Mucosa of rectum (tissue), 2 donors: ENCODE measurements at regions not wholly inside any gene's neighbourhood (a gene's known extent, or its start where the extent isn't known, plus 50 kb on each side); places are given as distances from the start of the nearest gene placed in this dataset.
"Not testable (repeated sequence)": the region's sequence is repeated elsewhere in the genome, so short reads cannot be mapped to it uniquely, and the experiment has no call there.

Experiments
- H3K27ac ChIP-seq, 2 donors: one replicate each; pipeline ENCODE4 v1.7.0; 2013; ENCODE audit warnings: inconsistent platforms in 2 of 2, low read depth in 2 of 2, low read length in 2 of 2
- H3K27me3 ChIP-seq, 2 donors: one replicate each; pipeline ENCODE4 v1.7.0; 2013; ENCODE audit warnings: low read length in 2 of 2; ENCODE audit not compliant: control insufficient read depth in 2 of 2, insufficient read depth in 2 of 2
- H3K36me3 ChIP-seq, 2 donors: one replicate each; pipeline ENCODE4 v1.7.0; 2013; ENCODE audit warnings: low read length in 2 of 2; ENCODE audit not compliant: control insufficient read depth in 2 of 2, insufficient read depth in 2 of 2
- H3K4me1 ChIP-seq, 2 donors: one replicate each; pipeline ENCODE4 v1.7.0; 2013; ENCODE audit warnings: low read length in 2 of 2, mild to moderate bottlenecking in 1 of 2; ENCODE audit not compliant: control insufficient read depth in 2 of 2, insufficient read depth in 2 of 2
- H3K4me3 ChIP-seq, 2 donors: one replicate each; pipeline ENCODE4 v1.7.0; 2013; ENCODE audit warnings: low read length in 2 of 2
- H3K9ac ChIP-seq, 2 donors: one replicate each; pipeline ENCODE4 v1.7.0; 2013; ENCODE audit warnings: low read length in 2 of 2, low read depth in 1 of 2, mild to moderate bottlenecking in 1 of 2
- H3K9me3 ChIP-seq, 2 donors: one replicate each; pipeline ENCODE4 v1.7.0; 2013; ENCODE audit warnings: low read length in 2 of 2; ENCODE audit not compliant: control insufficient read depth in 2 of 2
- donor health status: healthy.
- donor health status: Normal muscosa, but diverticular disease.

- Histone ChIP-seq H3K27ac (peak overlapping the region in 1 of 2 donors; percentile 58), H3K9me3 (no peaks in the 10 kb centered on the region), H3K4me3 (peak overlapping the region in 1 of 2 donors; percentile 9), H3K4me1 (no peaks in the 10 kb centered on the region), H3K9ac (no peak overlapping the region), H3K36me3 (no peaks in the 10 kb centered on the region), H3K27me3 (no peaks in the 10 kb centered on the region)
Measured at GRCh38 chr5:108521011-108521700, 139.3 kb upstream of the FBXL17 start.

- no peaks in the 10 kb centered on the region for H3K4me1 ChIP-seq
Measured at GRCh38 chr5:108516785-108517184, 134.9 kb upstream of the FBXL17 start.

GRCh38 chr5:108515517-108516105 lies 133.7 kb upstream of the FBXL17 start:
- no peaks in the 10 kb centered on the region for H3K36me3 ChIP-seq
- H3K27ac ChIP-seq = no peak overlapping the region
- H3K27me3 ChIP-seq = no peaks in the 10 kb centered on the region
- no peaks in the 10 kb centered on the region for H3K4me1 ChIP-seq
- no peak overlapping the region for H3K4me3 ChIP-seq
- H3K9me3 ChIP-seq = no peaks in the 10 kb centered on the region
- no peak overlapping the region for H3K9ac ChIP-seq

More at GRCh38 chr5:108516785-108517184, 134.9 kb upstream of the FBXL17 start:
- Histone ChIP-seq H3K4me3 (no peak overlapping the region), H3K27ac (no peak overlapping the region), H3K36me3 (no peaks in the 10 kb centered on the region), H3K27me3 (no peaks in the 10 kb centered on the region), H3K9me3 (no peaks in the 10 kb centered on the region), H3K9ac (no peak overlapping the region)

GRCh38 chr5:108508979-108509378 lies 127.1 kb upstream of the FBXL17 start:
- Histone ChIP-seq H3K27me3 (no peaks in the 10 kb centered on the region), H3K4me3 (no peak overlapping the region), H3K9me3 (no peaks in the 10 kb centered on the region), H3K36me3 (no peaks in the 10 kb centered on the region), H3K27ac (no peak overlapping the region), H3K4me1 (no peaks in the 10 kb centered on the region), H3K9ac (no peak overlapping the region)

- H3K4me1 ChIP-seq = no peaks in the 10 kb centered on the region
- H3K27me3 ChIP-seq = no peaks in the 10 kb centered on the region
- no peaks in the 10 kb centered on the region for H3K36me3 ChIP-seq
- no peaks in the 10 kb centered on the region for H3K9me3 ChIP-seq
- no peak overlapping the region for H3K9ac ChIP-seq
- no peak overlapping the region for H3K27ac ChIP-seq
- H3K4me3 ChIP-seq = no peak overlapping the region
Measured at GRCh38 chr5:108507631-108508030, 125.7 kb upstream of the FBXL17 start.

GRCh38 chr5:108505608-108506007 lies 123.7 kb upstream of the FBXL17 start:
- Histone ChIP-seq H3K36me3 (no peaks in the 10 kb centered on the region), H3K9me3 (peaks cover 0 to 5% of the 10 kb centered on the region in 2 donors), H3K27ac (no peak overlapping the region), H3K27me3 (no peaks in the 10 kb centered on the region), H3K4me3 (no peak overlapping the region), H3K4me1 (no peaks in the 10 kb centered on the region), H3K9ac (no peak overlapping the region)

GRCh38 chr5:108504974-108505373 lies 123.1 kb upstream of the FBXL17 start:
- Histone ChIP-seq H3K27me3 (no peaks in the 10 kb centered on the region), H3K4me3 (no peak overlapping the region), H3K9ac (no peak overlapping the region), H3K4me1 (no peaks in the 10 kb centered on the region), H3K27ac (no peak overlapping the region), H3K9me3 (peaks cover 0 to 5% of the 10 kb centered on the region in 2 donors), H3K36me3 (no peaks in the 10 kb centered on the region)

GRCh38 chr5:108503986-108504385 lies 122.1 kb upstream of the FBXL17 start:
- no peaks in the 10 kb centered on the region for H3K4me1 ChIP-seq
- peaks cover 0 to 5% of the 10 kb centered on the region in 2 donors for H3K9me3 ChIP-seq
- H3K27me3 ChIP-seq = no peaks in the 10 kb centered on the region
- no peak overlapping the region for H3K27ac ChIP-seq
- no peaks in the 10 kb centered on the region for H3K36me3 ChIP-seq
- no peak overlapping the region for H3K4me3 ChIP-seq
- no peak overlapping the region for H3K9ac ChIP-seq

GRCh38 chr5:108495615-108496014 lies 113.7 kb upstream of the FBXL17 start:
- not testable (repeated sequence) for H3K4me1 ChIP-seq, H3K27ac ChIP-seq, H3K27me3 ChIP-seq, H3K36me3 ChIP-seq, H3K9me3 ChIP-seq, H3K4me3 ChIP-seq, H3K9ac ChIP-seq

- Histone ChIP-seq H3K27me3 (no peaks in the 10 kb centered on the region), H3K4me3 (no peak overlapping the region), H3K36me3 (no peaks in the 10 kb centered on the region)
Measured at GRCh38 chr5:108487951-108488350, 106.1 kb upstream of the FBXL17 start.

More at GRCh38 chr5:108487951-108488350, 106.1 kb upstream of the FBXL17 start:
- no peak overlapping the region for H3K27ac ChIP-seq
- no peak overlapping the region for H3K9ac ChIP-seq
- H3K4me1 ChIP-seq = no peaks in the 10 kb centered on the region
- H3K9me3 ChIP-seq = peaks cover 0 to 5% of the 10 kb centered on the region in 2 donors
